ENCODE measurements at regions not wholly inside any gene's neighbourhood (a gene's known extent, or its start where the extent isn't known, plus 50 kb on each side); places are given as distances from the start of the nearest gene placed in this dataset.

DNA sequence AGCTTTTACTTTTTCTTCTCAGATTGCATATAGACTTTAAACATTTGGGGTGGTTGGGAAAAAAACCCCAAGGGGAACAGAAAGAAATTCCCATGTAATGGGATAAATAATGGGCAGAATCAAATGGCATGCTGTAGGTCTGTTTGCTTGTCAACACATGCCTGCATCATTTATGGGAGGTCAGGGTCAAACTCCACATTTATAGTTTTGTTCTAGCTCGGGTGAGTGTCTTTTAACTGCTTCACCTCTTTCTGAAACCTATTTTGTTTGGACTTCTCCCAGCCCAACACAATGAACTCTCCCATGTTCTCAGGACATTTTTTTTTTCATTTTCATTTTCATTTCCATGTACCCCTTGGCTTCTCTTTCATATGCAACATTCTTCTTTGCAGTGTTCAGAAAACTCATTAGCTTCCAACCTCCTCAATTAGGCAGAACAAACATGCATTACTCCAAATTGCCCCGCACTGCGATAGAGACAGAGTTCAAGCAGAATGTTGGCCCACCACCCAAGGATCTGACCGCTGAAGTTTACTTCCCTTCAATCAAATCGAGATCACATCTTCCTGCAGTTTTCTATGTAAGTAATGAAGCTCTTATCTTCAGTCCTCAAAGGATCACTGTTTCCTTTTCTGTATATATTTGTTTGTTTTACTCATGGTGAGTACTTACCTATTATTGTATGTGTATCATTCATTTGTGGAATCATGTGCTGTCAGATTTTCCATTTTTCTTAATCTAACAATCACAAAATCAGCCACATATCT, 354.6 kb downstream of the ZSWIM6 start:
- ATAC-seq (peak in 1 of 4 donors; percentile 75), DNase-seq (no peak)
- TF ChIP-seq CTCF (IDR thresholded peaks at IDR 0.05) = no peak
- TF ChIP-seq POLR2A (IDR thresholded peaks at IDR 0.05) = no peak
- Histone ChIP-seq H3K27me3 (no peaks in the 10 kb centered on the region), H3K4me1 (peaks cover 0 to 8% (median 0%) of the 10 kb centered on the region in 4 donors), H3K27ac (no peak overlapping the region), H3K36me3 (no peaks in the 10 kb centered on the region), H3K4me3 (no peak overlapping the region), H3K9me3 (no peaks in the 10 kb centered on the region)
- 32% methylated on average over 4 of the region's 5 CpGs for WGBS (ENCODE audit: insufficient coverage, low coverage, low lambda C conversion rate, missing lambda C conversion rate)
- intact Hi-C loops (cut with DNase I) = no loop called here

DNA sequence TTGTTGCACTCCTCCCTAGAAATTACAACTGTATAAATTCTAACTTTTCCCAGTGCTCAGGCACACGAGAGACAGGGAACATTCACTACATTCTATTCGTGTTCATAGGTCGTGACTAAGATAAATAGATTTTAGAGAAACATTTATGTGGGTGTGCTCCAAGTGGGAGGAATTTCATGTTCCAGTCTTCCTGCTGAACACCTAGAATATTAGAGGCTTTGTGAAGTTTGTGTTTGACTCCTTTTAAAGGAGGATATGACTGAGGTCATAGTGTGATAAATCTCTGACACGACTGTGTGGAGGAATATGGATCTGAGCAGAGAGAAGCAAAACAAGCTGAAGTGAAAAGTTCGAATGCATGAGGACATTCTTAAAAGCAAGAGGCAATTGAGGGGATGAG, 355.3 kb downstream of the ZSWIM6 start:
- Histone ChIP-seq H3K4me3 (no peak overlapping the region), H3K4me1 (peaks cover 0 to 8% (median 0%) of the 10 kb centered on the region in 4 donors), H3K36me3 (no peaks in the 10 kb centered on the region), H3K27ac (no peak overlapping the region), H3K9me3 (no peaks in the 10 kb centered on the region), H3K27me3 (no peaks in the 10 kb centered on the region)
- no peak for TF ChIP-seq POLR2A (IDR thresholded peaks at IDR 0.05)
- intact Hi-C loops (cut with DNase I) = no loop called here
- WGBS (ENCODE audit: insufficient coverage, low coverage, low lambda C conversion rate, missing lambda C conversion rate) = 20% methylated on average over 5 of the region's 5 CpGs
- ATAC-seq = peak in 3 of 4 donors; percentile 29 to 78 (median 42)
- no peak for DNase-seq

DNA sequence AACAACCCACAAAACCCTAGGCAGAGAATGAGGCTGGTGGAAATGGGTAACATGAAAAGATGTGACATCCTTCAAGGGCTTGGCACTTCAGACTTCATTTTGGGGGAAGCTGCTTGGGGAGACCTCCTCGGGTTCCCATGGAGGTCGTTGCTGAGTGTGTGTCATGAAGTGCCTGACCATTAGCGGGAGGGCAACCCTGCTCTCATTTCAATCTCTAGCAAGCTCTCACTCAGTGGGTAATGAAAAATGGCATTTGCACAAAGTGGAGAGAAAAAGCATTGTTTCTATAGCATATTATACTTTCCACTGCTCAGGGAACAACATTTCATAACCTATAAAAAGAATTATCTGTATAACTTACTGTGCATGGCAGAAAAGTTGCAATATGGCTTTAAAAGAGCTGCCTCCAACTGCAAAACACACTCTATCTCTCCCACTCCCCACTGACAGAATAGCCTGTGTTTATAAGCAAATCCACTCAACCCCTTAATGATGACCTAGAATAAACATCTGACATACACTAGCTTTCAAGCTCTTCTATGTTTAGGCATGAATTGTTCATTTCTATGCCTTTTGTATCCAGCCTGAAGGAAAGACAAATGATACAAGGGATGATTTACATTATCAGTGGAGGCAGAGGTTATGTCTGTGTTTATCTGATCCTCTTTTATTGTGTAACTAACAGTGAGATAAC, 357.2 kb downstream of the ZSWIM6 start:
- WGBS (ENCODE audit: insufficient coverage, low coverage, low lambda C conversion rate, missing lambda C conversion rate) = 75% methylated on average over 2 of the region's 3 CpGs
- TF ChIP-seq POLR2A (IDR thresholded peaks at IDR 0.05) = no peak
- no peak for TF ChIP-seq CTCF (IDR thresholded peaks at IDR 0.05)
- intact Hi-C loops (cut with DNase I) = no loop called here

GRCh38 chr5:61697809-61698558, 365.9 kb downstream of the ZSWIM6 start:
- intact Hi-C loops (cut with DNase I) = no loop called here
- no peak overlapping the region for H3K27ac ChIP-seq
- no peak for DNase-seq
- H3K4me3 ChIP-seq = no peak overlapping the region
- H3K36me3 ChIP-seq = no peaks in the 10 kb centered on the region
- no peaks in the 10 kb centered on the region for H3K4me1 ChIP-seq
- 52% methylated on average over 13 of the region's 15 CpGs for WGBS (ENCODE audit: insufficient coverage, low coverage, low lambda C conversion rate, missing lambda C conversion rate)
- no peaks in the 10 kb centered on the region for H3K27me3 ChIP-seq
- peak in 3 of 4 donors; percentile 18 to 61 (median 47) for ATAC-seq
- no peaks in the 10 kb centered on the region for H3K9me3 ChIP-seq
- TF ChIP-seq CTCF (IDR thresholded peaks at IDR 0.05) (no peak), POLR2A (IDR thresholded peaks at IDR 0.05) (no peak)

More for the DNA sequence above, 357.2 kb downstream of the ZSWIM6 start:
- H3K4me1 ChIP-seq = peaks cover 0 to 8% (median 0%) of the 10 kb centered on the region in 4 donors
- H3K4me3 ChIP-seq = no peak overlapping the region
- DNase-seq (no peak), ATAC-seq (no peak)
- H3K27me3 ChIP-seq = no peaks in the 10 kb centered on the region
- H3K9me3 ChIP-seq = no peaks in the 10 kb centered on the region
- H3K36me3 ChIP-seq = no peaks in the 10 kb centered on the region
- no peak overlapping the region for H3K27ac ChIP-seq
